GM12873 (cell line): ENCODE measurements at regions not wholly inside any gene's neighbourhood (a gene's known extent, or its start where the extent isn't known, plus 50 kb on each side); places are given as distances from the start of the nearest gene placed in this dataset.

Experiments used
- CTCF ChIP-seq: IDR thresholded peaks from 2 replicates; pipeline ENCODE4 v1.5.1; 2012; ENCODE audit warnings: low read depth, mild to moderate bottlenecking, moderate library complexity, low read length, control low read depth; ENCODE audit not compliant: insufficient read depth; ENCODE audit errors: missing control alignments

- TF ChIP-seq CTCF, result no peak
These were observed 1398.0 kb upstream of the NXPH2 start for GRCh38 chr2:140178234-140178633.

GRCh38 chr2:140177086-140177485 is 1396.9 kb upstream of the NXPH2 start:
- no peak for TF ChIP-seq CTCF

GRCh38 chr2:140173790-140174189 is 1393.6 kb upstream of the NXPH2 start:
- no peak for TF ChIP-seq CTCF

- TF ChIP-seq CTCF, result no peak
These were observed 1384.3 kb upstream of the NXPH2 start for GRCh38 chr2:140164449-140164848.

- TF ChIP-seq CTCF, result no peak
These were observed 1378.1 kb upstream of the NXPH2 start for GRCh38 chr2:140158259-140158658.

GRCh38 chr2:140157816-140158215 is 1377.6 kb upstream of the NXPH2 start:
- no peak for TF ChIP-seq CTCF

- TF ChIP-seq CTCF, result no peak
These were observed 1374.5 kb upstream of the NXPH2 start for GRCh38 chr2:140154706-140155105.

GRCh38 chr2:140154271-140154670 is 1374.1 kb upstream of the NXPH2 start:
- no peak for TF ChIP-seq CTCF
